ENCODE measurements at regions not wholly inside any gene's neighbourhood (a gene's known extent, or its start where the extent isn't known, plus 50 kb on each side); places are given as distances from the start of the nearest gene placed in this dataset.

GRCh38 chr4:107548211-107548905 lies 171.7 kb downstream of the PAPSS1 start (continued):
- TF ChIP-seq SRF (IDR thresholded peaks at IDR 0.05; ENCODE audit: low read depth in 2 of 2, low read length in 2 of 2) (no peak), NFXL1 (IDR thresholded peaks at IDR 0.05; ENCODE audit: borderline replicate concordance) (no peak), NFYB (IDR thresholded peaks at IDR 0.05; ENCODE audit: insufficient read depth, low read depth, low read length) (no peak)

- DNase-seq (ENCODE audit: low read depth, low spot score) (no peak), FAIRE-seq (no peak), ATAC-seq (no peak)
- 13% methylated on average over 1 of the region's 2 CpGs for WGBS (ENCODE audit: insufficient coverage, insufficient replicate concordance, low lambda C conversion rate, missing lambda C conversion rate)
- Histone ChIP-seq H2AFZ (ENCODE audit: control insufficient read depth, low read depth, low read length) (no peak overlapping the region), H3K9me3 (replicated peaks; ENCODE audit: control insufficient read depth, insufficient read depth, low read length) (no peaks in the 10 kb centered on the region), H3K9ac (ENCODE audit: control insufficient read depth, insufficient read depth, low read length) (no peak overlapping the region), H3K4me1 (ENCODE audit: control insufficient read depth, insufficient read depth, low read length) (no peaks in the 10 kb centered on the region), H4K20me1 (ENCODE audit: control insufficient read depth, insufficient read depth) (no peaks in the 10 kb centered on the region), H3K4me3 (no peak overlapping the region), H3K36me3 (ENCODE audit: control insufficient read depth in 2 of 2, insufficient read depth in 2 of 2, low read length in 1 of 2) (no peaks in the 10 kb centered on the region), H3K79me2 (ENCODE audit: control insufficient read depth, insufficient read depth, low read length) (no peaks in the 10 kb centered on the region), H3K4me2 (ENCODE audit: control insufficient read depth, insufficient read depth) (no peak overlapping the region), H3K27me3 (replicated peaks in 1 of 2; ENCODE audit: control insufficient read depth in 2 of 2, insufficient read depth in 2 of 2, low read length in 1 of 2) (no peaks in the 10 kb centered on the region), H3K27ac (ENCODE audit: control insufficient read depth, insufficient read depth) (no peak overlapping the region)
- in situ Hi-C loops (cut with MboI): no loop called here
- TF ChIP-seq ZNF384 (IDR thresholded peaks at IDR 0.05; ENCODE audit: borderline replicate concordance, low read depth, low read length): no peak
- TF ChIP-seq ZSCAN29 (IDR thresholded peaks at IDR 0.05): no peak
- TF ChIP-seq TCF7 (IDR thresholded peaks at IDR 0.05; ENCODE audit: borderline replicate concordance): no peak
- no peak for TF ChIP-seq RAD51 (IDR thresholded peaks at IDR 0.05)
- no peak for TF ChIP-seq CBX3 (IDR thresholded peaks at IDR 0.05; ENCODE audit: borderline replicate concordance, low read depth)
- no peak for TF ChIP-seq TCF12 (IDR thresholded peaks at IDR 0.05; ENCODE audit: low read depth, low read length)
- TF ChIP-seq ETV6 (conservative IDR thresholded peaks at IDR 0.05 in 1 of 2, IDR thresholded peaks at IDR 0.05 in 1 of 2; ENCODE audit: borderline replicate concordance in 1 of 2, low read depth in 1 of 2): no peak
- ChIA-PET SMC1A (ENCODE audit: uncharacterized antibody, unreplicated experiment) (interaction anchor here (0.9 to 1.6 kb wide), 3 partner anchors 9 to 18 kb away, joined by 3 to 4 read pairs (median 3); no protein-coding TSS in a partner anchor), CTCF (interaction anchor here (0.6 kb wide), 1 partner anchor 162 kb away, joined by 4 read pairs; no protein-coding TSS in a partner anchor), RAD21 (ENCODE audit: unreplicated experiment) (no interaction called here), POLR2A (no interaction called here)
- intact Hi-C loops (cut with micrococcal nuclease; ENCODE audit: unreplicated experiment): no loop called here
- no TSS peak for BruUV-seq (replicated peaks)
These were observed 173.4 kb downstream of the PAPSS1 start for GRCh38 chr4:107546638-107547037.
